ENCODE measurements at regions not wholly inside any gene's neighbourhood (a gene's known extent, or its start where the extent isn't known, plus 50 kb on each side); places are given as distances from the start of the nearest gene placed in this dataset.
"Not testable (repeated sequence)": the region's sequence is repeated elsewhere in the genome, so short reads cannot be mapped to it uniquely, and the experiment has no call there.

GRCh38 chr10:9901971-9902370, 1115.7 kb upstream of the CELF2 start:
- DNase-seq = no peak

GRCh38 chr10:9910446-9910845, 1107.2 kb upstream of the CELF2 start:
- DNase-seq = no peak

- DNase-seq = no peak
Measured at GRCh38 chr10:9911488-9911887, 1106.2 kb upstream of the CELF2 start.

- DNase-seq = no peak
Measured at GRCh38 chr10:9913876-9914514, 1103.7 kb upstream of the CELF2 start.

GRCh38 chr10:9921544-9921943, 1096.1 kb upstream of the CELF2 start:
- DNase-seq = no peak

GRCh38 chr10:9922126-9922870, 1095.4 kb upstream of the CELF2 start:
- DNase-seq = no peak

- no peak for DNase-seq
Measured at GRCh38 chr10:9926003-9926402, 1091.7 kb upstream of the CELF2 start.

GRCh38 chr10:9926881-9927280, 1090.8 kb upstream of the CELF2 start:
- no peak for DNase-seq

- DNase-seq = no peak
Measured at GRCh38 chr10:9939716-9940115, 1078.0 kb upstream of the CELF2 start.

- DNase-seq = no peak
Measured at GRCh38 chr10:9944690-9945089, 1073.0 kb upstream of the CELF2 start.

GRCh38 chr10:9950070-9950469, 1067.6 kb upstream of the CELF2 start:
- no peak for DNase-seq

- no peak for DNase-seq
Measured at GRCh38 chr10:9951481-9952257, 1066.0 kb upstream of the CELF2 start.

GRCh38 chr10:9957351-9957750, 1060.3 kb upstream of the CELF2 start:
- DNase-seq = no peak

GRCh38 chr10:9957876-9958275, 1059.8 kb upstream of the CELF2 start:
- DNase-seq = not testable (repeated sequence)

- DNase-seq = no peak
Measured at GRCh38 chr10:9965341-9965740, 1052.3 kb upstream of the CELF2 start.

- DNase-seq = no peak
Measured at GRCh38 chr10:9986786-9987185, 1030.9 kb upstream of the CELF2 start.

GRCh38 chr10:9987197-9987596, 1030.5 kb upstream of the CELF2 start:
- no peak for DNase-seq

GRCh38 chr10:9992661-9993060, 1025.0 kb upstream of the CELF2 start:
- no peak for DNase-seq

GRCh38 chr10:9994131-9994530, 1023.5 kb upstream of the CELF2 start:
- DNase-seq = no peak

GRCh38 chr10:9999627-10000026, 1018.0 kb upstream of the CELF2 start:
- no peak for DNase-seq

GRCh38 chr10:10007957-10008356, 1009.7 kb upstream of the CELF2 start:
- no peak for DNase-seq

GRCh38 chr10:10010397-10010796, 1007.3 kb upstream of the CELF2 start:
- DNase-seq = no peak

- no peak for DNase-seq
Measured at GRCh38 chr10:10014846-10015245, 1002.8 kb upstream of the CELF2 start.

GRCh38 chr10:10017716-10018115, 1000.0 kb upstream of the CELF2 start:
- no peak for DNase-seq
